D721Med (cell line): ENCODE measurements at regions not wholly inside any gene's neighbourhood (a gene's known extent, or its start where the extent isn't known, plus 50 kb on each side); places are given as distances from the start of the nearest gene placed in this dataset.

Experiments
- DNase-seq: peaks from one replicate; pipeline ENCODE4 v3.0.0; 2011; ENCODE audit warnings: low spot score; ENCODE audit not compliant: insufficient read length
- FAIRE-seq: peaks from 2 replicates; lab custom pipeline; 2011; peaks lifted over from hg19 to GRCh38; lab: Jason Lieb, UNC
- TF ChIP-seq, protein P1 (sequence below): IDR thresholded peaks from 2 replicates; pipeline ENCODE4 v1.5.1; 2012; ENCODE audit warnings: mild to moderate bottlenecking, control low read depth; ENCODE audit not compliant: insufficient read depth; ENCODE audit errors: missing control alignments

DNA sequence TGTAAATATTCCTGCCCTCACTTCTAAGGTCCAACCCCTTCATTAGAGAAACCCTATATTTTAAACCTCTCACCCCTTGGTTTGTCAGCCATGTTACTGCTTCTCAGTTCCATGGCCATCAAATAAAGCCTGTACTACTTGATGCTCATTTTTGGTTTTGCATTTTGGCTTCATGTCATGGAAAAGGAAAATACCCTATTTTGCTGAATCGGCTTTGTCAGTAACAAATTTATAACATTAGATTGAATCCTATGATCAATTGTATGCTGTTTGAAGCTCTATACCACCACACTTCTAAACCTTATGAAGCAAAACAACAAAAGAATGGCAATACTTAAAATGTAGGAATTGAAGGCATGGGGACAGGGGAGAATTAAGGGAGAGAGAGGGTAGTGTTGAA lies 333.1 kb downstream of the ETV1 start:
- DNase-seq: no peak
- no peak for FAIRE-seq
- TF ChIP-seq, protein P1, sequence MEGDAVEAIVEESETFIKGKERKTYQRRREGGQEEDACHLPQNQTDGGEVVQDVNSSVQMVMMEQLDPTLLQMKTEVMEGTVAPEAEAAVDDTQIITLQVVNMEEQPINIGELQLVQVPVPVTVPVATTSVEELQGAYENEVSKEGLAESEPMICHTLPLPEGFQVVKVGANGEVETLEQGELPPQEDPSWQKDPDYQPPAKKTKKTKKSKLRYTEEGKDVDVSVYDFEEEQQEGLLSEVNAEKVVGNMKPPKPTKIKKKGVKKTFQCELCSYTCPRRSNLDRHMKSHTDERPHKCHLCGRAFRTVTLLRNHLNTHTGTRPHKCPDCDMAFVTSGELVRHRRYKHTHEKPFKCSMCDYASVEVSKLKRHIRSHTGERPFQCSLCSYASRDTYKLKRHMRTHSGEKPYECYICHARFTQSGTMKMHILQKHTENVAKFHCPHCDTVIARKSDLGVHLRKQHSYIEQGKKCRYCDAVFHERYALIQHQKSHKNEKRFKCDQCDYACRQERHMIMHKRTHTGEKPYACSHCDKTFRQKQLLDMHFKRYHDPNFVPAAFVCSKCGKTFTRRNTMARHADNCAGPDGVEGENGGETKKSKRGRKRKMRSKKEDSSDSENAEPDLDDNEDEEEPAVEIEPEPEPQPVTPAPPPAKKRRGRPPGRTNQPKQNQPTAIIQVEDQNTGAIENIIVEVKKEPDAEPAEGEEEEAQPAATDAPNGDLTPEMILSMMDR: no peak

DNA sequence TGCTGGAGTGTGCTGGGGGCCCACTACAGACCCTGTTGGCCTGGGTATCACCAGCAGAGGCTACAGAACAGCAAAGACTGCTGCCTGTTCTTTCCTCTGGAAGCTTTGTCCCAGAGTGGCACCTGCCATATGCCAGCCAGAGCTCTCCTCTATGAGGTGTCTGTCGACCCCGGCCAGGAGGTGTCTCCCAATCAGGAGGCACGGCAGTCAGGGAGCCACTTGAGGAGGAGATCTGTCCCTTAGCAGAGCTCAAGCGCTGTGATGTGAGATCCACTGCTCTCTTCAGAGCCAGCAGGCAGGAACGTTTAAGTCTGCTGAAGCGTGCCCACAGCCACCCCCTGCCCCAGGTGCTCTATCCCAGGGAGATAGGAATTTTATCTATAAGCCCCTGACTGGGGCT lies 316.2 kb downstream of the ETV1 start:
- FAIRE-seq: no peak
- DNase-seq: no peak
- TF ChIP-seq, protein P1: no peak

DNA sequence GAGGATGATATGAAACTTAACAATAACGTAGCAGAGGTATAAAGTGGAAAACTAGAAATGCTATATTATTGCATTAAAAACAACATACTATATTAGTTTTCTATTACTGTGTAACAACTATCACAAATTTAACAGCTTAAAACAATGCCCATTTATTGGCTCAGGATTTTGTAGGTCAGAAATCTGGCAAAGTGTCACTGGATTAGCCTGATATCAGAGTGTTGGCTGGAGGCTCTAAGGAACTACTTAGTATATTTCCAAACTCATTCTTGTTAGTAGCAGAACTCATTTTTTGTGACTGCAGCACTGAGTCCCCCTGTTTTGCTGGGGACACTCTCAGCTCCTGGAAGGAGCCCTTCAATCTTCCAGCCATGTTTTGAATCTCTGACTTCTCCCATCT lies 306.8 kb downstream of the ETV1 start:
- DNase-seq: no peak
- no peak for FAIRE-seq
- TF ChIP-seq, protein P1: no peak

DNA sequence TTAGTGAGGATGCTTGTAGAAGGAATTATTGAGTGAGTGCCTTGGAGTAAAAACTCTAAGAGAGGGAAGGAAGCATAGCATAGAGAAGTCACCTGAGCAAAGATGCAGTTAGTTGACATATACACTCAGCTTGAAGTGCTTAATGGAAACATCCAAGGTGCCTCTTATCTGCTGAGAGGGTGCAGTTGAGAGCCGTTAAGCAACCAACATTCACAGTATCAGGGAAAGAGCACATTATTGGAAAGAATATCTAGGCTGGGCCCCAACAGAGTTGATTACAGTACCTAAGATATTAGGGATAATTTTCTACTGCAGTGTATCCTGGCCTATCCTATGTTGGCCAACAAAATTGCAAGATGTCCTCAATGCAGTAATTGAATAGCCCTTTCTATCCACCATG lies 302.0 kb downstream of the ETV1 start:
- no peak for FAIRE-seq
- TF ChIP-seq, protein P1: no peak
- DNase-seq: no peak

DNA sequence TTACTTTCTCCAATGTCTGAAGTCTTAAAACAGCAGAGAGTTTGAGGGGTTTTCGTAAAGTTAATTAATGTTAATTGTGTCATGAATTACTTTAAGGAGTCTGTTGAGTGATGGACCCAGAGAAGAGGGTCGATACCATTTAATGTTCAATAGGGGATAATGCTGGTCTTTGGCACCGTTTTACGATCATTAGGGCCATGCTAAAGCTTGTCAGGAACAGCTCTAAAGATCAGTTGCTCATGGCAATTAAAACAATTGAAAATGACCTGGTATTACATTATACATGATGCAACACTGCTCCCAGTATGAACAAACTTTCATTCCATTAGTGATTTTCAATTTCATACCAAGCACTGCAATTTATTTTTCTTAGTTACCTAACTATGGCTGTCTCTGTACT lies 296.9 kb downstream of the ETV1 start:
- DNase-seq: no peak
- no peak for FAIRE-seq
- TF ChIP-seq, protein P1: no peak

DNA sequence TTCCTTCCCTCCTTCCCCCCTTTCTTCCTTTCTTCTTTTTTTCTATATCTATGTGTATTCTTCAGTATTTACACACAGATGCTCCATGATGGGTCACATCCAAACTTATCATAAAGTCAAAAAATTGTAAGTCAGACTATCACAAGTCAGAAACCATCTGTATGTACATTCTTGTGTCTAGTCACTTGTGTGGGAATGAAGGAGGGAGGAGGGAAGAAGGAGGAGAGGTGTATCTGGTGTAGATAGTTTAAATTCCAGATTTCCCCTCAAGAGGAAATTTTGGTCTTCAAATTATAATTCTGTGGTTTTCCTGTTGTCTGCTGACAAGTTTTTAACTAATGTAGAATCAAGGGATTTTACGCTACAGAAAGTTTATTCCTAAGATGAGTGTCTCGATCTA lies 287.2 kb downstream of the ETV1 start:
- no peak for DNase-seq
- FAIRE-seq: no peak
- TF ChIP-seq, protein P1: no peak

DNA sequence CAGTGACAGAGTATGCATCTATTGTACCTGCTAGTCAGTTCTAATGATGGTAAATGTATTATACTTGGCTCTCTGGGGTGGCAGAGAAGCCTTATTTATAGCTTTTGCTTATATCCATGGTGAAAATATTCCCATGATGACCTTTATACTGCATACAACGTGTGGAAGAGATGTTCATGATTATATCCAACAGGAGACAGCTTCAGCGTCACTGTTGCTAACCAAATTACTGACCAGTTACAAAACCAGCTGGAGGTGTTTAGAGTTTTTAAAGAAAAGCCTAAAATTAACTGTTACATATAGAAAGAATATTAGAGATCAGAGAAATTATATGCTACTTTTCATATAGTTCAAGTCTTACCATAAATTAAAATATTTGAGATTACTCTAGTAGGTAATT lies 280.8 kb downstream of the ETV1 start:
- TF ChIP-seq, protein P1: no peak
- FAIRE-seq: no peak
- no peak for DNase-seq
